CD4-positive, alpha-beta memory T cell (primary cell): ENCODE measurements at regions not wholly inside any gene's neighbourhood (a gene's known extent, or its start where the extent isn't known, plus 50 kb on each side); places are given as distances from the start of the nearest gene placed in this dataset.

Source experiments
- CTCF ChIA-PET: fragments of 350-600 bp; sonication (Branson Sonifier 250); formaldehyde crosslinking; loops from one replicate; lab custom pipeline; 2021; ENCODE audit warnings: inconsistent platforms; ENCODE audit not compliant: partially characterized antibody; lab: Charles Lee
- POLR2A ChIA-PET: fragments of 350-600 bp; sonication (Branson Sonifier 250); formaldehyde crosslinking; loops from one replicate; lab custom pipeline; 2021; ENCODE audit not compliant: partially characterized antibody; lab: Charles Lee
- DNase-seq, 5 donors: peaks; one replicate each; pipeline versions ENCODE4 v3.0.0 to v3.0.0-alpha.2; 2020 to 2022; ENCODE audit warnings: mixed read lengths in 1 of 5
- H3K27ac ChIP-seq: one replicate; pipeline ENCODE4 v1.7.0; 2013; ENCODE audit warnings: low read depth, low read length
- H3K27me3 ChIP-seq: 2 replicates; pipeline ENCODE4 v1.7.0; 2013; ENCODE audit warnings: mild to moderate bottlenecking, low read length, moderate library complexity; ENCODE audit not compliant: insufficient read depth
- H3K36me3 ChIP-seq: 2 replicates; pipeline ENCODE4 v1.7.0; 2013; ENCODE audit warnings: mild to moderate bottlenecking, low read length, moderate library complexity; ENCODE audit not compliant: insufficient read depth
- H3K4me1 ChIP-seq: 2 replicates; pipeline ENCODE4 v1.7.0; 2013; ENCODE audit warnings: mild to moderate bottlenecking, low read length, moderate library complexity; ENCODE audit not compliant: insufficient read depth
- H3K4me3 ChIP-seq, 2 donors: one replicate each; pipeline ENCODE4 v1.7.0; 2013; ENCODE audit warnings: low read length in 2 of 2, mild to moderate bottlenecking in 1 of 2
- H3K9me3 ChIP-seq, 2 donors: one replicate each; pipeline ENCODE4 v1.7.0; 2013; ENCODE audit warnings: low read length in 2 of 2, control low read depth in 1 of 2; ENCODE audit not compliant: control insufficient read depth in 1 of 2
- H3K27ac Mint-ChIP-seq, 7 donors: one replicate each; pipeline ENCODE4 v1.8.0; 2020 to 2021; ENCODE audit warnings: mixed read lengths in 7 of 7, mild to moderate bottlenecking in 6 of 7, inconsistent platforms in 3 of 7, moderate library complexity in 3 of 7
- H3K27me3 Mint-ChIP-seq, 2 donors: one replicate each; pipeline ENCODE4 v1.8.0; 2020 to 2021; ENCODE audit warnings: mixed read lengths in 2 of 2
- H3K36me3 Mint-ChIP-seq, 2 donors: one replicate each; pipeline ENCODE4 v1.8.0; 2020 to 2021; ENCODE audit warnings: mixed read lengths in 2 of 2, inconsistent platforms in 1 of 2, mild to moderate bottlenecking in 1 of 2
- H3K4me1 Mint-ChIP-seq, 4 donors: one replicate each; pipeline ENCODE4 v1.8.0; 2020 to 2021; ENCODE audit warnings: mixed read lengths in 4 of 4, mild to moderate bottlenecking in 1 of 4
- H3K4me3 Mint-ChIP-seq, 8 donors: one replicate each; pipeline ENCODE4 v1.8.0; 2020 to 2021; ENCODE audit warnings: mixed read lengths in 8 of 8, mild to moderate bottlenecking in 7 of 8, moderate library complexity in 6 of 8, inconsistent platforms in 3 of 8
- H3K9me3 Mint-ChIP-seq, 8 donors: one replicate each; pipeline ENCODE4 v1.8.0; 2020 to 2021; ENCODE audit warnings: mixed read lengths in 8 of 8, mild to moderate bottlenecking in 5 of 8, inconsistent platforms in 3 of 8, moderate library complexity in 1 of 8
- intact Hi-C: fragments of 100-400 bp; cut with micrococcal nuclease; formaldehyde crosslinking; loops from one replicate; pipeline ENCODE4 v1.15.1; 2023

DNA sequence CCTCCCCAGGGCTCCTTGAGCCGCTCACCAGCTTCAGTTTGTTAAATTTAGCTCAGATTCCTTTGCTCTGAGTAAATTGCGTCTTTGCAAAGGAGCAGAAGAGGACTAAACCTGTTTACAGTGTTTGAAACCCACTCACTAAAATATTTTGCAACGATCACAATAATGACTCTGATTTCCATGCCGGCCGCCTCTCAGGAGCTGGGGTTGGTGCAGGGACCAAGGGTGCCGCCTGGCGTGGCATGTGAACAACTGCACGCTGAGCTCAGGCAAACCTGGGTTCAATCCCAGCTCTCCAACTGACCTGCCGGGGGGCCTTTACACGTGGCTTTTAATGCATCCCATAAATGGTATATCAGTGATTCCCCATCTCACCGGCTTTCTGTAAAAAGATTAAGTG is 68.7 kb upstream of the CACNA1A start:
- Histone ChIP-seq H3K27me3 (no peaks in the 10 kb centered on the region), H3K9me3 (no peaks in the 10 kb centered on the region), H3K4me3 (no peak overlapping the region), H3K27ac (no peak overlapping the region), H3K4me1 (no peaks in the 10 kb centered on the region), H3K36me3 (no peaks in the 10 kb centered on the region)
- intact Hi-C loops, result no loop called here
- Mint-ChIP-seq H3K4me1 (no peaks in the 10 kb centered on the region), H3K36me3 (no peaks in the 10 kb centered on the region), H3K27ac (no peak overlapping the region), H3K27me3 (peaks cover 21 to 27% of the 10 kb centered on the region in 2 donors), H3K4me3 (no peak overlapping the region), H3K9me3 (peaks cover 3 to 32% (median 21%) of the 10 kb centered on the region in 8 donors)
- POLR2A ChIA-PET, result no interaction called here
- CTCF ChIA-PET, result interaction anchor here (2.5 kb wide), 1 partner anchor 296 kb away, joined by 10 read pairs; no protein-coding TSS in a partner anchor
- DNase-seq, result no peak

DNA sequence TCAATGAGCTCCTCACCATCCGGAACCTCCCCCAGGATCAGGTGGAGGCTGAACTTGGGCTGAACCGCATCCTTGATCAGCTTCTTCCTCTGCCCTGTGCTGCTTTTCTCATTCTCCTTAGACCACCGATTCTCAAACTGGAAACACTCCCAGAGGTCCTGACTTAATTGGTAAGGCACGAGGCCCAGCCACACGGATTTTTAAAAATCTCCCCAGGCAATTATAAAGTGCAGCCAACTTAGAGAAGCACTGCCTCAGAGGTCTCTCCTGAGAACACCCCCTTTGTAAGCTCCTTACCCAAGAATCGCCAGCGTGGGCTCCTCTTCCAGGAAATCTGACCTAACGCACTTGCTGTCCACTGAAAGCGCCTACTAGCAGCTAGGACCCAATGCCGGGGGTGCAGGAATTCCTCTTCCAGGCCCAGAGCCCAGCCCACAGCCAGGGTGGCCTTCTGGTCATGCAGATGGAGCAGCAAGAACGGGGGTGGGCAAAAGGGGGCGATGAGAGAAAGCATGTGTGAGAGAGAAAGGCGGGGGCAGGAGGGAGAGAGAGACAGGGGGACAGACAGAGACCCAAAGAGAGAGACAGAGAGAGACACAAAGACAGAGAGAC is 66.9 kb upstream of the CACNA1A start:
- Mint-ChIP-seq H3K27me3 (peaks cover 19 to 26% of the 10 kb centered on the region in 2 donors), H3K4me1 (no peaks in the 10 kb centered on the region), H3K27ac (peak overlapping the region in 1 of 7 donors; percentile 31), H3K36me3 (no peaks in the 10 kb centered on the region), H3K9me3 (peaks cover 3 to 22% (median 18%) of the 10 kb centered on the region in 8 donors), H3K4me3 (no peak overlapping the region)
- no peaks in the 10 kb centered on the region for H3K9me3 ChIP-seq
- H3K4me3 ChIP-seq, result no peak overlapping the region
- no peak overlapping the region for H3K27ac ChIP-seq
- no peaks in the 10 kb centered on the region for H3K4me1 ChIP-seq
- intact Hi-C loops, result no loop called here
- H3K36me3 ChIP-seq, result no peaks in the 10 kb centered on the region
- CTCF ChIA-PET, result interaction anchor here (0.8 kb wide), 1 partner anchor 512 kb away, joined by 3 read pairs; no protein-coding TSS in a partner anchor
- DNase-seq, result no peak
- no peaks in the 10 kb centered on the region for H3K27me3 ChIP-seq
- POLR2A ChIA-PET, result no interaction called here

DNA sequence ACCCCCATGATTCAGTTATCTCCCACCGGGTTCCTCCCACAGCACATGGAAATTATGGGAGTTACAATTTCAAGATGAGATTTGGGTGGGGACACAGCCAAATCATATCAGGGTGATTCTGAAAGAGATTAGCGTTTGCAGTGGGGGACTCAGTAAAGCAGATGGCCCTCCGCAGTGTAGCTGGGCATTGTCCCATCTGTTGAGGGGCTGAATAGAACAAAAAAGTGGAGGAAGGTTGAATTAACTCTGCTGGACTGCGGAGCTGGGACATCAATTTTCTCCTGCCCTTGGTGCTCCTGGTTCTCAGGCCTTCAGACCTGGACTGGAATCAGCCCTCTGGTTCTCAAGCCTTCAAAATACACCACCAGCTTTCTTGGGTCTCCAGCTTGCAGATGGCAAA is 55.2 kb upstream of the CACNA1A start:
- Mint-ChIP-seq H3K27ac (no peak overlapping the region), H3K36me3 (no peaks in the 10 kb centered on the region), H3K4me3 (no peak overlapping the region), H3K27me3 (peaks cover 9 to 16% of the 10 kb centered on the region in 2 donors), H3K9me3 (peaks cover 0 to 13% (median 0%) of the 10 kb centered on the region in 8 donors), H3K4me1 (no peaks in the 10 kb centered on the region)
- H3K36me3 ChIP-seq, result no peaks in the 10 kb centered on the region
- no peak overlapping the region for H3K27ac ChIP-seq
- ChIA-PET POLR2A (no interaction called here), CTCF (no interaction called here)
- DNase-seq, result no peak
- no peaks in the 10 kb centered on the region for H3K4me1 ChIP-seq
- H3K27me3 ChIP-seq, result no peaks in the 10 kb centered on the region
- intact Hi-C loops, result no loop called here
- no peaks in the 10 kb centered on the region for H3K9me3 ChIP-seq
- no peak overlapping the region for H3K4me3 ChIP-seq

DNA sequence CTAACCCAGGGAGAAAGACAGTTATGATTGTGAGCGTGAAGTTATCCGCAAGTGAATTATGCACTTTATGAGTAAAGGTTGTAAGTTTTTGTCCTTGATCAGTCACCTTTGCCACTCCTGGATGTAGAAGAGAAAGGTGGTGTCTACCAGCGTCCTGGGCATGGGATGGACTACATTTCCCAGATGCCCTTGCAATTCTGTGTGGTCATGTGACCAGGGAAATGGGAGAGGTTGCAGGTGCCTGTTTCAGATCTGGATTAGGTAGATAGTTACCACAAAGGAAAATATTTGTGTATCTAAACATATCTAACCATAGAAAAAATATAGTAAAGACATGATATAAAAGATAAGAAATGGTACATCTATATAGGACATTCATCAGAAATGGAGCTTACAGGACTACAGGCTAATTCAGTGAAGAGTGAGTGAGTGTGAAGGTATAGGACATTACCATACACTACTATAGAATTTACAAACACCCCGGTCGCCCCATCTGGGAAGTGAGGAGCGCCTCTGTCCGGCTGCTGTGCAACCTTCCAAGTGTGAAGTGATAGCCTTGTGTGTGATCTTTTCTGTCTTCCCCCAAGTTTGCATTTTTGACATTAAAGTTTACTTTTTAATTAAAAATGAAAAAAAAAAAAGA is 51.6 kb upstream of the CACNA1A start:
- intact Hi-C loops, result no loop called here
- no peaks in the 10 kb centered on the region for H3K36me3 ChIP-seq
- ChIA-PET POLR2A (no interaction called here), CTCF (no interaction called here)
- H3K4me1 Mint-ChIP-seq, result no peaks in the 10 kb centered on the region
- no peak overlapping the region for H3K4me3 ChIP-seq
- H3K36me3 Mint-ChIP-seq, result no peaks in the 10 kb centered on the region
- H3K27ac Mint-ChIP-seq, result no peak overlapping the region
- no peaks in the 10 kb centered on the region for H3K27me3 ChIP-seq
- H3K9me3 Mint-ChIP-seq, result peaks cover 0 to 13% (median 0%) of the 10 kb centered on the region in 8 donors
- peak in 4 of 5 donors; percentile 3 to 11 (median 7) for DNase-seq
- peaks cover 16 to 33% of the 10 kb centered on the region in 2 donors for H3K27me3 Mint-ChIP-seq
- no peaks in the 10 kb centered on the region for H3K9me3 ChIP-seq
- no peak overlapping the region for H3K27ac ChIP-seq
- no peaks in the 10 kb centered on the region for H3K4me1 ChIP-seq
- peak overlapping the region in 1 of 8 donors; percentile 27 for H3K4me3 Mint-ChIP-seq

DNA sequence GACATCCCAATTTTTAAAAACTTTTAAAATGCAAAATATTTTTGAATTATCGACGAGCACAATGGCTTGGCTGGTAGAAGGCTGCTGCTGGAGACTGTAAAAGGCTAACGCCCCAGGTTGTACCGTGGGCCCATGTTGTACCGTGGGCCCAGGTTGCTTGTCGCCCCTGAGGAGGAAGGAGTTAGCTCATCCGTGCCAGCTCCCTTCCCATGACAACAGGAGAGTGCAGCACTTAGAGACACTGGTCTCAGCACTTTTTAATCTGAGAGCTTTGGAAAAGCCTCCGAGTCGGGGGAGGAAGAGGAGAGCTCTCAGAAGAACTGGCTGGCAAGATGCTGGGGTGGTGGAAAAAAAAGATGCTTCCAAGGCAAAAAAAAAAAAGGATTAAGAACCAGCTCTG is 50.3 kb upstream of the CACNA1A start:
- ChIA-PET POLR2A (no interaction called here), CTCF (interaction anchor here (1.8 kb wide), 1 partner anchor 32 kb away, joined by 7 read pairs; no protein-coding TSS in a partner anchor)
- intact Hi-C loops, result no loop called here
- H3K27me3 Mint-ChIP-seq, result peaks cover 18 to 33% of the 10 kb centered on the region in 2 donors
- peaks cover 0 to 13% (median 0%) of the 10 kb centered on the region in 8 donors for H3K9me3 Mint-ChIP-seq
- Histone ChIP-seq H3K9me3 (no peaks in the 10 kb centered on the region), H3K4me1 (no peaks in the 10 kb centered on the region), H3K27ac (no peak overlapping the region), H3K27me3 (no peaks in the 10 kb centered on the region), H3K36me3 (no peaks in the 10 kb centered on the region), H3K4me3 (no peak overlapping the region)
- H3K4me3 Mint-ChIP-seq, result no peak overlapping the region
- DNase-seq, result no peak
- no peaks in the 10 kb centered on the region for H3K36me3 Mint-ChIP-seq
- no peaks in the 10 kb centered on the region for H3K4me1 Mint-ChIP-seq
- H3K27ac Mint-ChIP-seq, result no peak overlapping the region
